ENCODE measurements at regions not wholly inside any gene's neighbourhood (a gene's known extent, or its start where the extent isn't known, plus 50 kb on each side); places are given as distances from the start of the nearest gene placed in this dataset.

DNA sequence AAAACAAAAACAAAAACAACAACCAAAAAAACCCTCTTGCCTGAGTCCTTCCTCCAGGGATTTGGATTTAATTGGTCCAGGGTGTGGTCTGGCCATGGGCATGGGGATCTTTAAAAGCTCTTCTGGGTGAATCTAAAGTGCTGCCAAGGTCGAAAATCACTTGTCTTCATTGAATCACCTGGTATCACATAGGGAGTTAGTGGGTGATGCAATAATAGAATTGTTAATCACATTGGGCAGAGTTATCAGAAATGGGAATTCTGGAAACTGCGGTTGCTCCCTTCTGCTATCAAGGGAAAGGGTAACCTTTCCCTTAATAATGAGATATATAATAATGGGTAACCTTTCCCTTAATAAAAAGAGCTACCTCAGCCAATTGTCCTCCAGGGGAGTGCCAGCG lies 267.9 kb upstream of the KLF3 start:
- Histone ChIP-seq H3K4me3 (ENCODE audit: severe bottlenecking) (no peak overlapping the region), H3K36me3 (ENCODE audit: low read depth) (no peaks in the 10 kb centered on the region), H3K27ac (ENCODE audit: poor library complexity, severe bottlenecking) (no peak overlapping the region), H3K9me3 (ENCODE audit: severe bottlenecking) (no peaks in the 10 kb centered on the region), H3K27me3 (ENCODE audit: insufficient read depth, poor library complexity, severe bottlenecking) (no peaks in the 10 kb centered on the region), H3K4me1 (ENCODE audit: insufficient read depth, poor library complexity, severe bottlenecking) (no peaks in the 10 kb centered on the region)
- no peak for DNase-seq (ENCODE audit: low spot score)
- ATAC-seq (ENCODE audit: low read depth), result no peak
- TF ChIP-seq, protein P1, sequence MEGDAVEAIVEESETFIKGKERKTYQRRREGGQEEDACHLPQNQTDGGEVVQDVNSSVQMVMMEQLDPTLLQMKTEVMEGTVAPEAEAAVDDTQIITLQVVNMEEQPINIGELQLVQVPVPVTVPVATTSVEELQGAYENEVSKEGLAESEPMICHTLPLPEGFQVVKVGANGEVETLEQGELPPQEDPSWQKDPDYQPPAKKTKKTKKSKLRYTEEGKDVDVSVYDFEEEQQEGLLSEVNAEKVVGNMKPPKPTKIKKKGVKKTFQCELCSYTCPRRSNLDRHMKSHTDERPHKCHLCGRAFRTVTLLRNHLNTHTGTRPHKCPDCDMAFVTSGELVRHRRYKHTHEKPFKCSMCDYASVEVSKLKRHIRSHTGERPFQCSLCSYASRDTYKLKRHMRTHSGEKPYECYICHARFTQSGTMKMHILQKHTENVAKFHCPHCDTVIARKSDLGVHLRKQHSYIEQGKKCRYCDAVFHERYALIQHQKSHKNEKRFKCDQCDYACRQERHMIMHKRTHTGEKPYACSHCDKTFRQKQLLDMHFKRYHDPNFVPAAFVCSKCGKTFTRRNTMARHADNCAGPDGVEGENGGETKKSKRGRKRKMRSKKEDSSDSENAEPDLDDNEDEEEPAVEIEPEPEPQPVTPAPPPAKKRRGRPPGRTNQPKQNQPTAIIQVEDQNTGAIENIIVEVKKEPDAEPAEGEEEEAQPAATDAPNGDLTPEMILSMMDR (IDR thresholded peaks at IDR 0.05; ENCODE audit: poor library complexity, severe bottlenecking), result no peak

DNA sequence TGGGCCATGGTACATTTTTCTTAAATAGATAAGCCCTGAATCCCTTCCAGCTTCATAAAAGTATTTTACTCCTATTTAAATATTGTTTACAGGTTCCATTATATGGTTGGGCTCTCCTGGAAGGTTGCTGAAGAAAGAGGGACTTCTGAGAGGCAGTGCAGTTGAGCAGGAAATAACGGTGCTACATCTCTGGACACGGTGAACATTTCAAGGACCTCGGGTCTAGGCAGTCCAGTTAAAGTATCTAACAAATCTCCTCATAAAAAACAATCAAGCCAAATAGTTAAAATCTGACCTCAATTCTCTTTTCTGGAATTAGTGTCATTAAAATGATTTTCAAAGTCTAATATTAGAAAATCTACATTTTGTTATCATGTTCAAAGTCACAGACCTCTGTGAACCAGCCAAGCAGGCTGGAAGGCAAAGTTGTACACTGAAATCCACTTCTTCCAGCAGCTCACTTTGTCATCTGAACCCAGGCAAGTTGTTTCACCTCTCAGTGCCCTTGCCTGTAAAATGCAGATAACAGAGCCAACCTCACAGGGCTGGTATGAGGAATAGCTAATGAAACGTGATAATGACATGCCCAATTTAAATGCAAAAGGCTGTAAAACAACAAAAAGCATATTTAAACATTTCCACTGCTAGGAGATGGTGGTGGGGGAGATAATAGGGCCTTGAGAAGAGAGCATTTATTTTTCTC lies 267.0 kb upstream of the KLF3 start:
- Histone ChIP-seq H3K27me3 (ENCODE audit: insufficient read depth, poor library complexity, severe bottlenecking) (no peaks in the 10 kb centered on the region), H3K4me3 (ENCODE audit: severe bottlenecking) (no peak overlapping the region), H3K4me1 (ENCODE audit: insufficient read depth, poor library complexity, severe bottlenecking) (no peaks in the 10 kb centered on the region), H3K36me3 (ENCODE audit: low read depth) (no peaks in the 10 kb centered on the region), H3K9me3 (ENCODE audit: severe bottlenecking) (no peaks in the 10 kb centered on the region), H3K27ac (ENCODE audit: poor library complexity, severe bottlenecking) (no peak overlapping the region)
- DNase-seq (ENCODE audit: low spot score), result no peak
- TF ChIP-seq, protein P1 (IDR thresholded peaks at IDR 0.05; ENCODE audit: poor library complexity, severe bottlenecking), result no peak
- no peak for ATAC-seq (ENCODE audit: low read depth)

DNA sequence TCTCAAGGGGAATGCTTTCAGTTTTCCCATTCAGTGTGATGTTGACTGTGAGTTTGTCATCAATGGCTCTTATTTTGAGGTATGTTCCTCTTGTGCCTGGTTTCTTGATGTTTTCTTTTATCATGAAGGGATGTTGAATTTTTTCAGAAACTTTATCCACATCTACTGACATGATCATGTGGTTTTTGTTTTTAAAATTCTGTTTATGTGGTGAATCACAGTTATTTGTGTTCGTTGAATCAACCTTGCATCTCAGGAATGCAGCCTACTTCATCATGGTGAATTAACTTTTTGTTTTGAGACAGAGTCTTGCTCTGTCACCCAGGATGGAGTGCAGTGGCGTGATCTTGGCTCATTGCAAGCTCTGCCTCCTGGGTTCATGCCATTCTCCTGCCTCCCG lies 263.1 kb upstream of the KLF3 start:
- H3K4me3 ChIP-seq (ENCODE audit: severe bottlenecking), result no peak overlapping the region
- no peak overlapping the region for H3K27ac ChIP-seq (ENCODE audit: poor library complexity, severe bottlenecking)
- no peaks in the 10 kb centered on the region for H3K27me3 ChIP-seq (ENCODE audit: insufficient read depth, poor library complexity, severe bottlenecking)
- ATAC-seq (ENCODE audit: low read depth) (no peak), DNase-seq (ENCODE audit: low spot score) (no peak)
- TF ChIP-seq, protein P1 (IDR thresholded peaks at IDR 0.05; ENCODE audit: poor library complexity, severe bottlenecking), result no peak
- no peaks in the 10 kb centered on the region for H3K36me3 ChIP-seq (ENCODE audit: low read depth)
- H3K4me1 ChIP-seq (ENCODE audit: insufficient read depth, poor library complexity, severe bottlenecking), result no peaks in the 10 kb centered on the region
- no peaks in the 10 kb centered on the region for H3K9me3 ChIP-seq (ENCODE audit: severe bottlenecking)

DNA sequence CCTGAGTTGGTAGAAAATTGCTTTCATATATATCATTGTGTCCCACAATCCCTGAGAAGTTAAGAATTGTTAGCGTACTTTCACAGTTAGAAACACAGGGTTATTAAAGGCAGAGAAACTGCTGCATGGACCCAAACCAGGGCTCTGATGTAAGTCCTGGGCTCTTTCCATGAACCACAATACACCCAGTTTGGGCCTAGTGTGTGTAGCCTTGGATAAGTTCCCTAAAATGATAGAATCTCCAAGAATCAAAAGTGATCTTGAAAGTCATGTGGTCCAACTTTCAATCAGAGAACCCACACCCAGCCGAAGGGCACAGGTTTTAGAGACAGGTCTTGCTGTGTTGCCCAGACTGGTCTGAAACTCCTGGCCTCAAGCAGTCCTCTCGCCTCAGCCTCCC lies 257.8 kb upstream of the KLF3 start:
- Histone ChIP-seq H3K4me3 (ENCODE audit: severe bottlenecking) (no peak overlapping the region), H3K36me3 (ENCODE audit: low read depth) (no peaks in the 10 kb centered on the region), H3K27ac (ENCODE audit: poor library complexity, severe bottlenecking) (no peak overlapping the region), H3K4me1 (ENCODE audit: insufficient read depth, poor library complexity, severe bottlenecking) (no peaks in the 10 kb centered on the region), H3K9me3 (ENCODE audit: severe bottlenecking) (no peaks in the 10 kb centered on the region), H3K27me3 (ENCODE audit: insufficient read depth, poor library complexity, severe bottlenecking) (no peaks in the 10 kb centered on the region)
- no peak for DNase-seq (ENCODE audit: low spot score)
- no peak for ATAC-seq (ENCODE audit: low read depth)
- TF ChIP-seq, protein P1 (IDR thresholded peaks at IDR 0.05; ENCODE audit: poor library complexity, severe bottlenecking), result no peak

DNA sequence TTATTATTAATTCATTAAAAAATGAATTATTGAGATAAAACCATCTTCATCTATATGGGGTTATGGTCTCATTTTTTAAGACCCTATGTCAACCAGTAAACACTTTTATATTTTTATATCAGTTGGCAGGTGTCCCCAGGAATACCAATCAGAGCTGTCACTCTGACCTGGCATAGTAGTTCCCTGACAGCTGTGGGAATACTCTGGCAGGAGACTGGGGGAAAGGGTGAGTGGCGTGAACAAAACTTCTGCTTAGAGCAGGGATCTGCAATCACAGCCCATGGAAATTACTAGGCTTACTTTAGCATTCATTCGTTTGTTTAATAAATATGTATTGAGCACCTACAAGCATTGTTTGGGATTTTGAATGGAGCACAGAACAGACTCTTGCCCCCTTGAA lies 254.1 kb upstream of the KLF3 start:
- Histone ChIP-seq H3K4me1 (ENCODE audit: insufficient read depth, poor library complexity, severe bottlenecking) (no peaks in the 10 kb centered on the region), H3K27ac (ENCODE audit: poor library complexity, severe bottlenecking) (no peak overlapping the region), H3K9me3 (ENCODE audit: severe bottlenecking) (no peaks in the 10 kb centered on the region), H3K27me3 (ENCODE audit: insufficient read depth, poor library complexity, severe bottlenecking) (no peaks in the 10 kb centered on the region), H3K4me3 (ENCODE audit: severe bottlenecking) (no peak overlapping the region), H3K36me3 (ENCODE audit: low read depth) (no peaks in the 10 kb centered on the region)
- DNase-seq (ENCODE audit: low spot score), result no peak
- no peak for ATAC-seq (ENCODE audit: low read depth)
- TF ChIP-seq, protein P1 (IDR thresholded peaks at IDR 0.05; ENCODE audit: poor library complexity, severe bottlenecking), result no peak

All from RWPE2 (cell line).